Keratinocyte (primary cell): ENCODE measurements at regions not wholly inside any gene's neighbourhood (a gene's known extent, or its start where the extent isn't known, plus 50 kb on each side); places are given as distances from the start of the nearest gene placed in this dataset.

Experiments used
- EZH2 ChIP-seq: IDR thresholded peaks from one replicate; pipeline ENCODE4 v1.6.1; 2012; ENCODE audit warnings: inconsistent platforms, mild to moderate bottlenecking, low read length, moderate library complexity
- TF ChIP-seq, protein P1 (sequence below), 3 experiments: IDR thresholded peaks in 1 of 3; conservative IDR thresholded peaks in 1 of 3; optimal IDR thresholded peaks in 1 of 3; 2 replicates in 2 of 3; 3 replicates in 1 of 3; pipeline versions ENCODE3 to v1.5.1; 2011; ENCODE audit warnings: low read length in 3 of 3, mild to moderate bottlenecking in 3 of 3, moderate library complexity in 2 of 3, control low read depth in 1 of 3, inconsistent platforms in 1 of 3; ENCODE audit not compliant: insufficient read depth in 2 of 3; ENCODE audit errors: extremely low read depth in 1 of 3

DNA sequence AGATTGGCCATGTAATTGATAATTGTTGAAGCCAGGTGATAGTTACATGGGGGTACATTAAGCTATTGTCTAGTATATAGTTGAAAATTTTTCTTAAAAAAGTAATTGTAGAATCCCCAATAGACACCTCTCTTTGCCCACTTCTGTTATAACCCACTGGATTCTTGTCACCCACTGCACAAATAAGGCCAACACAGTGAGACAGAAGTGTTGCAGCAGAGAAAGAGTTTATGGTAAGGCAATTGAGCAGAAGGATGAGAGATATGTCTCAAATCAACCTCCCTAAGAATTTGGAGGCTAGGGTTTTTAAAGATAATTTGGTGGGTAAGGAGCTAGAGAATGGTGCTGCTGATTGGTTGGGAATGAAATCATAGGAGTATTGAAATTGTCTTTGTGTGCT is 270.3 kb upstream of the TAC1 start:
- no peak for TF ChIP-seq EZH2
- TF ChIP-seq, protein P1, sequence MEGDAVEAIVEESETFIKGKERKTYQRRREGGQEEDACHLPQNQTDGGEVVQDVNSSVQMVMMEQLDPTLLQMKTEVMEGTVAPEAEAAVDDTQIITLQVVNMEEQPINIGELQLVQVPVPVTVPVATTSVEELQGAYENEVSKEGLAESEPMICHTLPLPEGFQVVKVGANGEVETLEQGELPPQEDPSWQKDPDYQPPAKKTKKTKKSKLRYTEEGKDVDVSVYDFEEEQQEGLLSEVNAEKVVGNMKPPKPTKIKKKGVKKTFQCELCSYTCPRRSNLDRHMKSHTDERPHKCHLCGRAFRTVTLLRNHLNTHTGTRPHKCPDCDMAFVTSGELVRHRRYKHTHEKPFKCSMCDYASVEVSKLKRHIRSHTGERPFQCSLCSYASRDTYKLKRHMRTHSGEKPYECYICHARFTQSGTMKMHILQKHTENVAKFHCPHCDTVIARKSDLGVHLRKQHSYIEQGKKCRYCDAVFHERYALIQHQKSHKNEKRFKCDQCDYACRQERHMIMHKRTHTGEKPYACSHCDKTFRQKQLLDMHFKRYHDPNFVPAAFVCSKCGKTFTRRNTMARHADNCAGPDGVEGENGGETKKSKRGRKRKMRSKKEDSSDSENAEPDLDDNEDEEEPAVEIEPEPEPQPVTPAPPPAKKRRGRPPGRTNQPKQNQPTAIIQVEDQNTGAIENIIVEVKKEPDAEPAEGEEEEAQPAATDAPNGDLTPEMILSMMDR (optimal IDR thresholded peaks at IDR 0.05 in 1 of 3, IDR thresholded peaks at IDR 0.05 in 1 of 3, conservative IDR thresholded peaks at IDR 0.05 in 1 of 3; ENCODE audit: extremely low read depth in 1 of 3, insufficient read depth in 2 of 3, low read length in 3 of 3) = no peak
